ENCODE measurements at regions not wholly inside any gene's neighbourhood (a gene's known extent, or its start where the extent isn't known, plus 50 kb on each side); places are given as distances from the start of the nearest gene placed in this dataset.

GRCh38 chr17:31629696-31630470 is 229.2 kb downstream of the COPRS start:
- TF ChIP-seq ZNF155 (tag by site-specific recombination; IDR thresholded peaks at IDR 0.05) (no peak), ZBTB8A (tag by site-specific recombination; IDR thresholded peaks at IDR 0.05) (no peak), ZBTB49 (tag by site-specific recombination; IDR thresholded peaks at IDR 0.05; ENCODE audit: low read depth) (no peak)

Data from HEK293 (cell line).